ENCODE measurements at regions not wholly inside any gene's neighbourhood (a gene's known extent, or its start where the extent isn't known, plus 50 kb on each side); places are given as distances from the start of the nearest gene placed in this dataset.

DNA sequence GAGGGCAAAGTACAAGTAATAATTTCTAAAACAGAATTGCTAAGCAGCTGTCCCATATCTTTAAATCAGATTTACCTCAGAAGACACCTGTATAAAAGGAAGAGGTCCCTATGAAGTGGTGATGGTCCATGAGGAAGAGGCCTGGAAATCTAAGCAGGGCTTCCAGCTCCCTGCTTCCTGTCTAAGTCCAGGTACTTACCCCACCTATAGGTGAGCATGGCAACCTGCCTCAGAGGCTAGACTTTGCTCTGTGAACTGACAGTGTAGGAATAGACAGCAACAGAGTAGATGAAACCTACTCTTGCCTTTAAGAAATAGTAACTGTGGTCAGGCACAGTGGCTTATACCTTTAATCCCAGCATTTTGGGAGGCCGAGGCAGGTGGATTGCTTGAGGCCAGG lies 55.8 kb upstream of the ARRDC3 start:
- TF ChIP-seq, protein P1, sequence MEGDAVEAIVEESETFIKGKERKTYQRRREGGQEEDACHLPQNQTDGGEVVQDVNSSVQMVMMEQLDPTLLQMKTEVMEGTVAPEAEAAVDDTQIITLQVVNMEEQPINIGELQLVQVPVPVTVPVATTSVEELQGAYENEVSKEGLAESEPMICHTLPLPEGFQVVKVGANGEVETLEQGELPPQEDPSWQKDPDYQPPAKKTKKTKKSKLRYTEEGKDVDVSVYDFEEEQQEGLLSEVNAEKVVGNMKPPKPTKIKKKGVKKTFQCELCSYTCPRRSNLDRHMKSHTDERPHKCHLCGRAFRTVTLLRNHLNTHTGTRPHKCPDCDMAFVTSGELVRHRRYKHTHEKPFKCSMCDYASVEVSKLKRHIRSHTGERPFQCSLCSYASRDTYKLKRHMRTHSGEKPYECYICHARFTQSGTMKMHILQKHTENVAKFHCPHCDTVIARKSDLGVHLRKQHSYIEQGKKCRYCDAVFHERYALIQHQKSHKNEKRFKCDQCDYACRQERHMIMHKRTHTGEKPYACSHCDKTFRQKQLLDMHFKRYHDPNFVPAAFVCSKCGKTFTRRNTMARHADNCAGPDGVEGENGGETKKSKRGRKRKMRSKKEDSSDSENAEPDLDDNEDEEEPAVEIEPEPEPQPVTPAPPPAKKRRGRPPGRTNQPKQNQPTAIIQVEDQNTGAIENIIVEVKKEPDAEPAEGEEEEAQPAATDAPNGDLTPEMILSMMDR (IDR thresholded peaks at IDR 0.05 in 4 of 5, conservative IDR thresholded peaks at IDR 0.05 in 1 of 5): no peak
- TF ChIP-seq POLR2A (IDR thresholded peaks at IDR 0.05): no peak
